ENCODE measurements at regions not wholly inside any gene's neighbourhood (a gene's known extent, or its start where the extent isn't known, plus 50 kb on each side); places are given as distances from the start of the nearest gene placed in this dataset.

DNA sequence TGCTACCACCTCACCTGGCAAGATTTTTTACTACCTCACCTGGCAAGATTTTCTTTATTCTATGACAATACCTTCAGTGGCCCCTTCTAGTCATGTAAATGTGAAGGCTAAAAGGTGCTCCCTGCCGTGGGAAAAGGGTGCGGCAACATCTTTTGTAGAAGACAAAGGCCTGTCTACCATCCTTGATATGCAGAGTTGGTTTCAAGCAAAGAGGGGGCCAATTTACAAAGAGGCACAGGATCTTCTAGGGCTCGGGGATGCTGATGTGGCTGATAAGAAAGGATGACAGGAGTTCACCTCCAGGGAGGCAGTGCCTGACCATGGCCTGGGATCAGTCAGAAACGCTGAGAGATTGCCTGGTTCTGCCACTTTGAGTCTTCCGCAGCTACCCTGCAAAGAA, 165.4 kb upstream of the SLC1A4 start:
- TF ChIP-seq POLR2A (IDR thresholded peaks at IDR 0.05): no peak
- TF ChIP-seq, protein P1, sequence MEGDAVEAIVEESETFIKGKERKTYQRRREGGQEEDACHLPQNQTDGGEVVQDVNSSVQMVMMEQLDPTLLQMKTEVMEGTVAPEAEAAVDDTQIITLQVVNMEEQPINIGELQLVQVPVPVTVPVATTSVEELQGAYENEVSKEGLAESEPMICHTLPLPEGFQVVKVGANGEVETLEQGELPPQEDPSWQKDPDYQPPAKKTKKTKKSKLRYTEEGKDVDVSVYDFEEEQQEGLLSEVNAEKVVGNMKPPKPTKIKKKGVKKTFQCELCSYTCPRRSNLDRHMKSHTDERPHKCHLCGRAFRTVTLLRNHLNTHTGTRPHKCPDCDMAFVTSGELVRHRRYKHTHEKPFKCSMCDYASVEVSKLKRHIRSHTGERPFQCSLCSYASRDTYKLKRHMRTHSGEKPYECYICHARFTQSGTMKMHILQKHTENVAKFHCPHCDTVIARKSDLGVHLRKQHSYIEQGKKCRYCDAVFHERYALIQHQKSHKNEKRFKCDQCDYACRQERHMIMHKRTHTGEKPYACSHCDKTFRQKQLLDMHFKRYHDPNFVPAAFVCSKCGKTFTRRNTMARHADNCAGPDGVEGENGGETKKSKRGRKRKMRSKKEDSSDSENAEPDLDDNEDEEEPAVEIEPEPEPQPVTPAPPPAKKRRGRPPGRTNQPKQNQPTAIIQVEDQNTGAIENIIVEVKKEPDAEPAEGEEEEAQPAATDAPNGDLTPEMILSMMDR (IDR thresholded peaks at IDR 0.05): no peak

Measured in right lobe of liver (tissue), 4 donors.